IMR-90 (cell line): ENCODE measurements at regions not wholly inside any gene's neighbourhood (a gene's known extent, or its start where the extent isn't known, plus 50 kb on each side); places are given as distances from the start of the nearest gene placed in this dataset.

Experiments
- ATAC-seq: fragments of 200-7000 bp; cut with Tn5 transposase; 2 replicates; pipeline ENCODE4 v1.9.1; 2020; ENCODE audit warnings: low read depth, mild to moderate bottlenecking, moderate library complexity
- BruUV-seq: library from RNA; stranded (reverse); fragments of 400-500 nt; replicated peaks from 2 replicates; lab custom pipeline; 2021; lab: Mats Ljungman, UMichigan
- CTCF ChIA-PET: fragments of 300-600 bp; formaldehyde crosslinking; extraction: SDS; loops from one replicate; lab custom pipeline; 2021; ENCODE audit warnings: antibody characterized with exemption; lab: Yijun Ruan, JAX
- POLR2A ChIA-PET: fragments of 300-600 bp; sonication (Branson Sonifier 250); formaldehyde crosslinking; loops from one replicate; lab custom pipeline; 2022; ENCODE audit warnings: antibody characterized with exemption; ENCODE audit not compliant: unreplicated experiment; lab: Charles Lee
- DNase-seq: peaks from one replicate; pipeline ENCODE4 v3.0.0; 2013
- H2AFZ ChIP-seq: replicated peaks from 2 replicates; pipeline ENCODE3; 2013; ENCODE audit warnings: low read length, mild to moderate bottlenecking; ENCODE audit not compliant: poor library complexity
- H2AK5ac ChIP-seq: 2 replicates; pipeline ENCODE4 v1.6.1; 2013; ENCODE audit warnings: low read depth, low read length, inconsistent platforms
- H2AK9ac ChIP-seq: replicated peaks from 2 replicates; pipeline ENCODE3; 2013; ENCODE audit warnings: mild to moderate bottlenecking, low read depth, low read length, moderate library complexity; ENCODE audit not compliant: poor library complexity
- H2BK120ac ChIP-seq: 2 replicates; pipeline ENCODE4 v1.6.1; 2013; ENCODE audit warnings: low read depth, low read length, inconsistent platforms
- H2BK15ac ChIP-seq: 3 replicates; pipeline ENCODE4 v1.6.1; 2013; ENCODE audit warnings: low read depth, low read length, inconsistent platforms
- H2BK20ac ChIP-seq: 2 replicates; pipeline ENCODE4 v1.6.1; 2013; ENCODE audit warnings: low read depth, mild to moderate bottlenecking, inconsistent platforms, low read length, moderate library complexity
- H2BK5ac ChIP-seq: 2 replicates; pipeline ENCODE4 v1.6.1; 2013; ENCODE audit warnings: mild to moderate bottlenecking, low read depth, low read length, inconsistent platforms; ENCODE audit not compliant: poor library complexity, severe bottlenecking
- H3K14ac ChIP-seq: replicated peaks from 2 replicates; pipeline ENCODE4 v1.6.1; 2013; ENCODE audit warnings: low read depth, low read length, inconsistent platforms
- H3K18ac ChIP-seq: 2 replicates; pipeline ENCODE4 v1.6.1; 2013; ENCODE audit warnings: low read depth, low read length, control low read depth
- H3K23ac ChIP-seq: 2 replicates; pipeline ENCODE4 v1.6.1; 2013; ENCODE audit warnings: low read depth, low read length, inconsistent platforms
- H3K27ac ChIP-seq: 2 replicates; pipeline ENCODE4 v1.5.1; 2013; ENCODE audit warnings: mild to moderate bottlenecking, control low read depth, low read length; ENCODE audit not compliant: insufficient read depth
- H3K27me3 ChIP-seq: 2 replicates; pipeline ENCODE4 v1.6.1; 2013; ENCODE audit warnings: low read length; ENCODE audit not compliant: control insufficient read depth, insufficient read depth
- H3K36me3 ChIP-seq: 2 replicates; pipeline ENCODE4 v1.6.1; 2013; ENCODE audit warnings: low read length, mixed read lengths; ENCODE audit not compliant: control insufficient read depth, insufficient read depth
- H3K4ac ChIP-seq: 2 replicates; pipeline ENCODE4 v1.6.1; 2013; ENCODE audit warnings: low read depth, low read length, inconsistent platforms
- H3K4me1 ChIP-seq: 2 replicates; pipeline ENCODE4 v1.6.1; 2013; ENCODE audit warnings: low read length, mixed read lengths; ENCODE audit not compliant: control insufficient read depth, insufficient read depth
- H3K4me2 ChIP-seq: 2 replicates; pipeline ENCODE4 v1.6.1; 2013; ENCODE audit warnings: low read depth, mild to moderate bottlenecking, control low read depth, low read length, moderate library complexity
- H3K4me3 ChIP-seq: 2 replicates; pipeline ENCODE4 v1.5.1; 2013; ENCODE audit warnings: low read depth, mild to moderate bottlenecking, control low read depth, low read length, moderate library complexity; ENCODE audit not compliant: insufficient read depth
- H3K56ac ChIP-seq: 2 replicates; pipeline ENCODE4 v1.6.1; 2013; ENCODE audit warnings: low read length, inconsistent platforms; ENCODE audit not compliant: insufficient read depth; ENCODE audit errors: extremely low read depth
- H3K79me1 ChIP-seq, 2 experiments: 2 replicates each; pipeline ENCODE4 v1.6.1; 2013; ENCODE audit warnings: low read length in 2 of 2, inconsistent platforms in 1 of 2, low read depth in 1 of 2
- H3K9ac ChIP-seq: 2 replicates; pipeline ENCODE4 v1.6.1; 2013; ENCODE audit warnings: low read depth, low read length, control low read depth
- H3K9me1 ChIP-seq: 2 replicates; pipeline ENCODE4 v1.6.1; 2013; ENCODE audit warnings: low read length, inconsistent platforms; ENCODE audit not compliant: insufficient read depth
- H3K9me3 ChIP-seq: 2 replicates; pipeline ENCODE4 v1.6.1; 2013; ENCODE audit warnings: low read length; ENCODE audit not compliant: control insufficient read depth, insufficient read depth
- H4K20me1 ChIP-seq: 2 replicates; pipeline ENCODE4 v1.6.1; 2013; ENCODE audit warnings: low read length, inconsistent platforms; ENCODE audit not compliant: insufficient read depth
- H4K5ac ChIP-seq: 2 replicates; pipeline ENCODE4 v1.6.1; 2013; ENCODE audit warnings: mild to moderate bottlenecking, low read depth, low read length, control low read depth
- H4K8ac ChIP-seq, 2 experiments: 2 replicates each; pipeline ENCODE4 v1.6.1; 2013; ENCODE audit warnings: low read depth in 2 of 2, low read length in 2 of 2, control low read depth in 1 of 2, inconsistent platforms in 1 of 2
- H4K91ac ChIP-seq: 2 replicates; pipeline ENCODE4 v1.6.1; 2013; ENCODE audit warnings: low read depth, low read length, inconsistent platforms; ENCODE audit not compliant: insufficient read depth
- MAZ ChIP-seq: IDR thresholded peaks from 2 replicates; pipeline ENCODE4 v1.6.1; 2012; ENCODE audit warnings: low read depth, mild to moderate bottlenecking, low read length, improper control_type of control experiment, moderate library complexity, borderline replicate concordance
- MXI1 ChIP-seq: IDR thresholded peaks from 2 replicates; pipeline ENCODE4 v1.6.1; 2012; ENCODE audit warnings: low read depth, mild to moderate bottlenecking, low read length, moderate library complexity, borderline replicate concordance
- NFE2L2 ChIP-seq: fragments of 150-350 bp; IDR thresholded peaks from 2 replicates; pipeline ENCODE4 v1.6.1; 2016; ENCODE audit warnings: low read depth, mild to moderate bottlenecking, low read length
- RFX5 ChIP-seq: IDR thresholded peaks from 2 replicates; pipeline ENCODE4 v1.8.0; 2012; ENCODE audit warnings: low read depth, mild to moderate bottlenecking, low read length, moderate library complexity
- USF2 ChIP-seq: fragments of 150-350 bp; IDR thresholded peaks from 2 replicates; pipeline ENCODE4 v1.6.1; 2017; ENCODE audit warnings: mild to moderate bottlenecking, antibody characterized with exemption, low read length, low read depth
- WGBS, 2 experiments: methylation state at CpG; one replicate each; pipeline versions ENCODE4 v1.1.5 to v1.1.7; 2013; ENCODE audit warnings: missing lambda C conversion rate in 2 of 2; ENCODE audit not compliant: insufficient read length in 1 of 2; ENCODE audit errors: extremely low coverage in 2 of 2; 5-methylcytosine and 5-hydroxymethylcytosine counted together
- dilution Hi-C: fragments of 300-500 bp; cut with HindIII; formaldehyde crosslinking; loops from one replicate; pipeline ENCODE4 v1.14.3; 2018; ENCODE audit warnings: low sequenced_read_pairs; ENCODE audit not compliant: unreplicated experiment
- in situ Hi-C: fragments of 300-500 bp; cut with MboI; formaldehyde crosslinking; loops from 3 replicates; pipeline ENCODE4 v1.14.3; 2019; ENCODE audit warnings: low sequenced_read_pairs, inconsistent platforms, mixed read lengths
- intact Hi-C: fragments of 100-400 bp; cut with micrococcal nuclease; formaldehyde crosslinking; loops from 2 replicates; pipeline ENCODE4 v1.10.0; 2022

- dilution Hi-C loops (no loop called here), in situ Hi-C loops (no loop called here), intact Hi-C loops (no loop called here)
- H3K4me1 ChIP-seq: no peaks in the 10 kb centered on the region
- no peak overlapping the region for H3K14ac ChIP-seq
- peaks cover 8% of the 10 kb centered on the region for H3K9me3 ChIP-seq
- no peak for TF ChIP-seq MAZ
- TF ChIP-seq RFX5: no peak
- no peak for TF ChIP-seq NFE2L2
- TF ChIP-seq USF2: no peak
- no peak for TF ChIP-seq MXI1
- H2AK5ac ChIP-seq: no peak overlapping the region
- ATAC-seq (no peak), DNase-seq (no peak)
- BruUV-seq: no TSS peak
- H2BK20ac ChIP-seq: no peak overlapping the region
- no peaks in the 10 kb centered on the region for H3K36me3 ChIP-seq
- no peak overlapping the region for H3K4me3 ChIP-seq
- no peak overlapping the region for H2BK5ac ChIP-seq
- no peaks in the 10 kb centered on the region for H4K20me1 ChIP-seq
- no peak overlapping the region for H3K18ac ChIP-seq
- no peaks in the 10 kb centered on the region for H3K9me1 ChIP-seq
- no CpG with 5 or more reads among the region's 4 CpGs for WGBS, 2 experiments
- H3K4me2 ChIP-seq: no peak overlapping the region
- no peak overlapping the region for H2AFZ ChIP-seq
- no peak overlapping the region for H3K9ac ChIP-seq
- no peak overlapping the region for H3K4ac ChIP-seq
- no peak overlapping the region for H4K8ac ChIP-seq
- no peak overlapping the region for H3K23ac ChIP-seq
- no peak overlapping the region for H2BK15ac ChIP-seq
- no peak overlapping the region for H2BK120ac ChIP-seq
- H3K56ac ChIP-seq: no peak overlapping the region
- H4K5ac ChIP-seq: no peak overlapping the region
- CTCF ChIA-PET: no interaction called here
- no peaks in the 10 kb centered on the region for H3K79me1 ChIP-seq
- H4K91ac ChIP-seq: no peak overlapping the region
- H3K27ac ChIP-seq: no peak overlapping the region
- no peak overlapping the region for H2AK9ac ChIP-seq
- H3K27me3 ChIP-seq: no peaks in the 10 kb centered on the region
- POLR2A ChIA-PET: no interaction called here
Measured at GRCh38 chr4:153973942-153974341, 185.1 kb upstream of the SFRP2 start.
